MM.1S (cell line): ENCODE measurements at regions not wholly inside any gene's neighbourhood (a gene's known extent, or its start where the extent isn't known, plus 50 kb on each side); places are given as distances from the start of the nearest gene placed in this dataset.

Experiments
- DNase-seq: peaks from one replicate; pipeline ENCODE4 v3.0.0-alpha.2; 2015
- H2AFZ ChIP-seq: fragments of 300-600 bp; sonication (generic); 2 replicates; pipeline ENCODE4 v1.6.0; 2016; ENCODE audit warnings: antibody characterized with exemption, low read length
- H3F3A ChIP-seq: fragments of 300-600 bp; sonication (generic); 2 replicates; pipeline ENCODE4 v1.6.1; 2016; ENCODE audit warnings: mild to moderate bottlenecking, antibody characterized with exemption, low read length, moderate library complexity, mixed read lengths; ENCODE audit not compliant: insufficient read depth
- H3K27ac ChIP-seq: fragments of 300-600 bp; sonication (generic); 2 replicates; pipeline ENCODE4 v1.5.1; 2016; ENCODE audit warnings: mild to moderate bottlenecking, low read length
- H3K27me3 ChIP-seq: fragments of 300-600 bp; sonication (generic); replicated peaks from 2 replicates; pipeline ENCODE4 v1.6.0; 2016; ENCODE audit warnings: low read length; ENCODE audit not compliant: insufficient read depth
- H3K36me3 ChIP-seq: fragments of 300-600 bp; sonication (generic); replicated peaks from 2 replicates; pipeline ENCODE4 v1.6.1; 2016; ENCODE audit warnings: mild to moderate bottlenecking, low read length, mixed read lengths; ENCODE audit not compliant: insufficient read depth
- H3K4me1 ChIP-seq: fragments of 300-600 bp; sonication (generic); 2 replicates; pipeline ENCODE4 v1.6.1; 2016; ENCODE audit warnings: low read length, mixed read lengths
- H3K4me2 ChIP-seq: fragments of 300-600 bp; sonication (generic); 2 replicates; pipeline ENCODE4 v1.6.0; 2016; ENCODE audit warnings: low read depth, low read length
- H3K4me3 ChIP-seq: fragments of 300-600 bp; sonication (generic); 2 replicates; pipeline ENCODE4 v1.5.1; 2016; ENCODE audit warnings: low read length, mixed read lengths
- H3K79me2 ChIP-seq: fragments of 300-600 bp; sonication (generic); 2 replicates; pipeline ENCODE4 v1.6.1; 2016; ENCODE audit warnings: mixed run types, low read length, mixed read lengths
- H3K9ac ChIP-seq: fragments of 300-600 bp; sonication (generic); 2 replicates; pipeline ENCODE4 v1.6.1; 2016; ENCODE audit warnings: low read length, mixed read lengths
- H3K9me2 ChIP-seq: fragments of 300-600 bp; sonication (generic); replicated peaks from 2 replicates; pipeline ENCODE4 v1.6.1; 2016; ENCODE audit warnings: mild to moderate bottlenecking, low read length, mixed read lengths; ENCODE audit not compliant: insufficient read depth
- H3K9me3 ChIP-seq: fragments of 300-600 bp; sonication (generic); replicated peaks from 2 replicates; pipeline ENCODE4 v1.6.1; 2016; ENCODE audit warnings: mild to moderate bottlenecking, low read length, mixed read lengths; ENCODE audit not compliant: insufficient read depth
- H4K20me1 ChIP-seq: fragments of 300-600 bp; sonication (generic); 2 replicates; pipeline ENCODE4 v1.6.1; 2016; ENCODE audit warnings: mild to moderate bottlenecking, low read length, moderate library complexity, mixed read lengths; ENCODE audit not compliant: insufficient read depth
- EZH2 ChIP-seq: fragments of 300-600 bp; sonication (generic); optimal IDR thresholded peaks from 2 replicates; pipeline ENCODE3; 2017; ENCODE audit warnings: low read depth, mild to moderate bottlenecking, antibody characterized with exemption, low read length, mixed read lengths
- EZH2phosphoT487 ChIP-seq: fragments of 300-600 bp; sonication (generic); IDR thresholded peaks from 2 replicates; pipeline ENCODE4 v1.6.1; 2018; ENCODE audit warnings: antibody characterized with exemption, low read length
- TF ChIP-seq, protein P1 (sequence below): fragments of 300-600 bp; sonication (generic); IDR thresholded peaks from 2 replicates; pipeline ENCODE4 v1.5.1; 2016; ENCODE audit warnings: antibody characterized with exemption, low read length, mixed read lengths

DNA sequence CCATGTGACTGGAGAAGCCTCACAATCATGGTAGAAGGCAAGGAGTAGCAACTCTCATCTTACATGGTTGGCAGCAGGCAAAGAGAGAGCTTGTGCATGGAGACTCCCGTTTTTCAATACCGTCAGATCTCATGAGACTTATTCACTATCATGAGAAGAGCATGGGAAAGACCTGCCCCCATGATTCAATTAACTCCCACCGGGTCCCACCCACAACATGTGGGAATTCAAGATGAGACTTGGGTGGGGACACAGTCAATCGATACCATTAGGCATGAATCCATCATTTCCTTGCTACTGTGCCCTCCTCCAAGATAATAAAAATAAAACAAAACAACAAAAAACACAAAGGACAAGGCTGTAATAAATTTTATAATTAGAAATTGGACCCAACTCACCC is 384.7 kb upstream of the MEIS2 start:
- Histone ChIP-seq H2AFZ (no peak overlapping the region), H3K4me2 (no peak overlapping the region), H3K27me3 (no peaks in the 10 kb centered on the region), H3K79me2 (no peaks in the 10 kb centered on the region), H3K4me1 (peaks cover 11% of the 10 kb centered on the region), H3F3A (peaks cover 8% of the 10 kb centered on the region), H3K36me3 (no peaks in the 10 kb centered on the region), H3K9ac (no peak overlapping the region), H3K9me2 (no peaks in the 10 kb centered on the region), H3K9me3 (no peaks in the 10 kb centered on the region), H4K20me1 (no peaks in the 10 kb centered on the region), H3K27ac (no peak overlapping the region), H3K4me3 (no peak overlapping the region)
- TF ChIP-seq, protein P1, sequence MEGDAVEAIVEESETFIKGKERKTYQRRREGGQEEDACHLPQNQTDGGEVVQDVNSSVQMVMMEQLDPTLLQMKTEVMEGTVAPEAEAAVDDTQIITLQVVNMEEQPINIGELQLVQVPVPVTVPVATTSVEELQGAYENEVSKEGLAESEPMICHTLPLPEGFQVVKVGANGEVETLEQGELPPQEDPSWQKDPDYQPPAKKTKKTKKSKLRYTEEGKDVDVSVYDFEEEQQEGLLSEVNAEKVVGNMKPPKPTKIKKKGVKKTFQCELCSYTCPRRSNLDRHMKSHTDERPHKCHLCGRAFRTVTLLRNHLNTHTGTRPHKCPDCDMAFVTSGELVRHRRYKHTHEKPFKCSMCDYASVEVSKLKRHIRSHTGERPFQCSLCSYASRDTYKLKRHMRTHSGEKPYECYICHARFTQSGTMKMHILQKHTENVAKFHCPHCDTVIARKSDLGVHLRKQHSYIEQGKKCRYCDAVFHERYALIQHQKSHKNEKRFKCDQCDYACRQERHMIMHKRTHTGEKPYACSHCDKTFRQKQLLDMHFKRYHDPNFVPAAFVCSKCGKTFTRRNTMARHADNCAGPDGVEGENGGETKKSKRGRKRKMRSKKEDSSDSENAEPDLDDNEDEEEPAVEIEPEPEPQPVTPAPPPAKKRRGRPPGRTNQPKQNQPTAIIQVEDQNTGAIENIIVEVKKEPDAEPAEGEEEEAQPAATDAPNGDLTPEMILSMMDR, result no peak
- no peak for TF ChIP-seq EZH2phosphoT487
- no peak for TF ChIP-seq EZH2
- DNase-seq, result no peak

DNA sequence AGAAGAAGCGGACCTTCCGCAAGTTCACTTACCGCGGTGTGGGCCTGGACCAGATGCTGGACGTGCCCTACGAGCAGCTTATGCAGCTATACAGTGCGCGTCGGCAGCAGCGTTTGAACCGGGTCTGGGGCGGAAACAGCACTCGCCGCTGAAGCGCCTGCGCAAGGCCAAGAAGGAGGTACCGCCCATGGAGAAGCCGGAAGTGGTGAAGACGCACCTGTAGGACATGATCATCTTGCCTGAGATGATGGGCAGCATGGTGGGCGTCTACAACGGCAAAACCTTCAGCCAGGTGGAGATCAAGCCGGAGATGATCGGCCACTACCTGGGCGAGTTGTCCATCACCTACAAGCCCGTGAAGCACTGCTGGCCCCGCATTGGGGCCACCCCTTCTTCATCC is 390.4 kb upstream of the MEIS2 start:
- no peaks in the 10 kb centered on the region for H3K9me3 ChIP-seq
- no peak overlapping the region for H3K9ac ChIP-seq
- H3F3A ChIP-seq, result no peaks in the 10 kb centered on the region
- H4K20me1 ChIP-seq, result no peaks in the 10 kb centered on the region
- TF ChIP-seq, protein P1, result no peak
- TF ChIP-seq EZH2, result no peak
- H3K27ac ChIP-seq, result no peak overlapping the region
- no peaks in the 10 kb centered on the region for H3K79me2 ChIP-seq
- H3K4me2 ChIP-seq, result no peak overlapping the region
- H3K4me3 ChIP-seq, result no peak overlapping the region
- DNase-seq, result no peak
- no peaks in the 10 kb centered on the region for H3K9me2 ChIP-seq
- peaks cover 9% of the 10 kb centered on the region for H3K4me1 ChIP-seq
- no peaks in the 10 kb centered on the region for H3K27me3 ChIP-seq
- H2AFZ ChIP-seq, result no peak overlapping the region
- no peaks in the 10 kb centered on the region for H3K36me3 ChIP-seq

DNA sequence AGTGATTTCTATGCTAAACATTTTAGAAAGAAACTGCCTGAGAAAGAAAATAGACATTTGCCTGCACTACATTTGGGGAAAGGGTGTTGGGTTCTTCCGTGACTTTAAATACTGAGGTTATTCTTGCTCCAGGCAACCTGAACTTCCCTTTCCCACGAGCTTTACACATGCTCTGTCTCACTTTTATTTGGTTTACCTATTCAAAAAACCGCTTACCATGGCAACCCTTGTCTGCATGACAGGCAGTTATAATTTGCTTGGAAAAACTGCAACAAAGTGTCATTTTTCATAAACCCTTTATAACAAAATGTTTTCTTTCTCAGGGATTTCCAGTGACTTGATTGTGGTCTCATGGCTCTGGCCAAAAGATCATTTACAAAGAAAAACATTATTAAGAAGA is 416.3 kb upstream of the MEIS2 start:
- Histone ChIP-seq H3K4me2 (no peak overlapping the region), H3K27ac (no peak overlapping the region), H3K27me3 (no peaks in the 10 kb centered on the region), H3K4me1 (peaks cover 10% of the 10 kb centered on the region; the same call in 1 of the 2 replicates), H3K9ac (no peak overlapping the region), H3K4me3 (no peak overlapping the region), H2AFZ (no peak overlapping the region), H3K79me2 (no peaks in the 10 kb centered on the region), H3K36me3 (no peaks in the 10 kb centered on the region), H3F3A (no peaks in the 10 kb centered on the region), H3K9me3 (no peaks in the 10 kb centered on the region), H4K20me1 (no peaks in the 10 kb centered on the region), H3K9me2 (no peaks in the 10 kb centered on the region)
- TF ChIP-seq, protein P1, result no peak
- TF ChIP-seq EZH2phosphoT487, result no peak
- no peak for TF ChIP-seq EZH2
- DNase-seq, result no peak
